BLaER1 treated with 17β-estradiol and CSF1 and Interleukin-3, amounts not matched to agents 10 nM and 100 nM (cell line): ENCODE measurements at regions not wholly inside any gene's neighbourhood (a gene's known extent, or its start where the extent isn't known, plus 50 kb on each side); places are given as distances from the start of the nearest gene placed in this dataset.

ENCODE experiments used
- H3K27ac ChIP-seq, 11 experiments: shearing (Covaris generic); formaldehyde crosslinking; 2 replicates each; pipeline ENCODE4 v1.8.1; 2022
- H3K27me3 ChIP-seq, 11 experiments: shearing (Covaris generic); formaldehyde crosslinking; 2 replicates each; pipeline ENCODE4 v1.8.1; 2022
- H3K36me3 ChIP-seq, 11 experiments: shearing (Covaris generic); formaldehyde crosslinking; 2 replicates each; pipeline ENCODE4 v1.8.1; 2022
- H3K4me1 ChIP-seq, 10 experiments: shearing (Covaris generic); formaldehyde crosslinking; 2 replicates each; pipeline ENCODE4 v1.8.1; 2022
- H3K4me2 ChIP-seq, 11 experiments: shearing (Covaris generic); formaldehyde crosslinking; 2 replicates each; pipeline ENCODE4 v1.8.1; 2022
- H3K4me3 ChIP-seq, 10 experiments: shearing (Covaris generic); formaldehyde crosslinking; 2 replicates each; pipeline ENCODE4 v1.8.1; 2022
- H3K9ac ChIP-seq, 11 experiments: shearing (Covaris generic); formaldehyde crosslinking; 2 replicates each; pipeline ENCODE4 v1.8.1; 2022
- H3K9me3 ChIP-seq, 11 experiments: shearing (Covaris generic); formaldehyde crosslinking; replicated peaks in 1 of 11; 2 replicates each; pipeline ENCODE4 v1.8.1; 2022
- H4K20me1 ChIP-seq, 11 experiments: shearing (Covaris generic); formaldehyde crosslinking; 2 replicates each; pipeline ENCODE4 v1.8.1; 2022
- Cebpa-rat ChIP-seq, 11 experiments: shearing (Covaris generic); IDR thresholded peaks; 2 replicates each; pipeline ENCODE4 v1.8.1; 2022

DNA sequence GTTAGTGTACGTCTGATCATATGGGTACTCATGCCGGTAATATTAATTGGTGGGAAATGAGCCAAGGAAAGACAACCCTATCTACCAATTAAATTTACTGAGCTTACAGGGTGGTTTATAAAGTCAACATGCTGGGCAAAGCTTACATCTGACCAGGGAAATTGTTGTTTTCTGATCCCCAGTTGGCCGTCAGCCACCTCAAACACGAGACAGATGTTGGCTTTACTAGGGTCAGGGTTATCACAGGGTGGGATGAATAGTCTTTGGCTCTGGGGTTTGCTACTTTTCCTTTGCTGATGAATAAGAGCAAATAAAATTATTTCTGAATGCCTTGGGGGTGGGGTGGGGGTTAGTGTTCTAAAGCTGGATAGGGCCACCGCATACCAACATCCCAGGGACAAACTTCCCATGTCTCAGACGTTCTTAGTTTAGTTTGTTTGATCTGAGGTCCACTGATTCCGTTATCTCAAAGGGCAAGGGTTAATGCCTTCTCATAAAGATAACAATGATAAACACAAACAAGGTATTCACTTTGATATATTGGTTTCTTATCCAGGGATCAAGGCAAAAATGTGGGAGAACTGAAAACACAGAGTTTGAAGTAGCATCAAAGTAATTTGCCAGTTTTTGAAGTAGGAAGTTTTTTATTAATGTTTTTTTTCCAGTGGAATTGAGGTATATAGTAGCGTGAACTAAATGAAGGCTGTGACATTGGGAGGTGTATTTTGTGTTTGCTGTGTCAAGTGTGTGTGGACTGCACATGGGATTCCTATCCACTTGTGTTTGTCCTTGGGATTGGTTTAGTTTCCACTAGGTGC lies 109.1 kb upstream of the RPS23 start:
- no peak for TF ChIP-seq Cebpa-rat (IDR thresholded peaks at IDR 0.05)
- Histone ChIP-seq H3K4me1 (peaks cover 0 to 11% (median 0%) of the 10 kb centered on the region in 10 experiments; a peak in 7 of 20 replicates), H3K9ac (no peak overlapping the region), H3K4me2 (no peak overlapping the region), H3K27ac (no peak overlapping the region), H3K36me3 (no peaks in the 10 kb centered on the region), H4K20me1 (no peaks in the 10 kb centered on the region), H3K4me3 (no peak overlapping the region), H3K9me3 (no peaks in the 10 kb centered on the region; a peak in 1 of 22 replicates), H3K27me3 (no peaks in the 10 kb centered on the region)

DNA sequence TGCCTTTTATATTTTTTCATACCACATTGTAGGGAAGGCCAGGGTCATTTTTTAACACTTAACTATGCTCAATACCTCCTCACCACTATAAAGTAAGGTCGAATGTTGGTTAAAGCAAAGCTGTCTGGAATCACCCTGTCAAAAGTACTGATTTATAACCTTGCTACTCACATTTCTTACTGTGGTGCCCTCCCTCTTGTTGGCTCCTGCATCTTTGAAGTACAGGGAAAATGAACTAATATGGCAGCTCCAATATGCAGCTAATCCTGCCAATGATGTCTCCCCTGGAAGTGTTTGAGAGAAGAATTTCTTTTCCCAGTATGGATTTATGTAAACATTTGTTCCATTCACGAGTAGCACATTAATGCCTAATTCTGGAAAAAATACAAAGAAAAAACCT lies 108.4 kb upstream of the RPS23 start:
- Histone ChIP-seq H3K36me3 (no peaks in the 10 kb centered on the region), H3K4me1 (peaks cover 0 to 11% (median 0%) of the 10 kb centered on the region in 10 experiments; a peak in 7 of 20 replicates), H3K27ac (no peak overlapping the region), H3K27me3 (no peaks in the 10 kb centered on the region), H3K9me3 (no peaks in the 10 kb centered on the region; a peak in 1 of 22 replicates), H3K9ac (no peak overlapping the region), H3K4me3 (no peak overlapping the region), H3K4me2 (no peak overlapping the region), H4K20me1 (no peaks in the 10 kb centered on the region)
- no peak for TF ChIP-seq Cebpa-rat (IDR thresholded peaks at IDR 0.05)

DNA sequence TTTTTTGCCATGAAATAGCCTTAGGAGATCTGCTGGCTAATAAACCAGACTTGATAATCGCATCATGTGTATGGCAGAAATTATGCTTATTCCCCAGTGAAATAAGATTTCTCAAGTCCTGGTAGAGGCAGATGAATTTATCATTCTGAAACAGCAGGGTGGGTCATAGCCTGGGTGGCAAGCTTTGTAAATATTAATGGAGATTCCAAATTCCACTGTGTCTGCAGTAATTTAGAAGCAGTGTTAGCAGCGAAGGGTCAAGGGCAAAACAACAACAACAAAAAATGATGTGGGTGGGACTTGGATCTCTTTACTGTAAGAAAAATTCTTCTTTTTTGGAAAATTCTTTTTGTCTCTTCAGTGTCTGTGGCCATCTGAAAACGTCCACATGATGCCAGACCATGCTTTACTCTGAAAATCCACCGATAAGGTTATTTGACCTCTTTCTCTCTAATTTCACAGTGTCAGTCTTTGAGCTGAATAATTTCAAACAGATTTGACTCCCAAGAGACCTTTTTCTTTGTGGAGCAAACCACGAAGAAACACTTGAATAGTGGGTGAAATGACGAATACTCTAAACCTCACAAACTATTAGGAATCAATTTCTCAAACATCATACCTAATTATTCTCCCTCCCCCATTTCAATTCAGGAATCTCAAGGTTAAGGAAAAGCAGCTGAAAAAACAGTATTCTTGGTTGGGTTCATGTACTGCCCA lies 106.0 kb upstream of the RPS23 start:
- H3K9me3 ChIP-seq: peaks cover 6 to 9% (median 8%) of the 10 kb centered on the region in 11 experiments; a peak in 19 of 22 replicates
- H3K27me3 ChIP-seq: no peaks in the 10 kb centered on the region
- no peak overlapping the region for H3K4me3 ChIP-seq
- no peaks in the 10 kb centered on the region for H3K36me3 ChIP-seq
- no peak overlapping the region for H3K4me2 ChIP-seq
- peaks cover 0 to 7% (median 0%) of the 10 kb centered on the region in 10 experiments; a peak in 7 of 20 replicates for H3K4me1 ChIP-seq
- no peaks in the 10 kb centered on the region for H4K20me1 ChIP-seq
- no peak for TF ChIP-seq Cebpa-rat (IDR thresholded peaks at IDR 0.05)
- H3K27ac ChIP-seq: no peak overlapping the region
- H3K9ac ChIP-seq: no peak overlapping the region

DNA sequence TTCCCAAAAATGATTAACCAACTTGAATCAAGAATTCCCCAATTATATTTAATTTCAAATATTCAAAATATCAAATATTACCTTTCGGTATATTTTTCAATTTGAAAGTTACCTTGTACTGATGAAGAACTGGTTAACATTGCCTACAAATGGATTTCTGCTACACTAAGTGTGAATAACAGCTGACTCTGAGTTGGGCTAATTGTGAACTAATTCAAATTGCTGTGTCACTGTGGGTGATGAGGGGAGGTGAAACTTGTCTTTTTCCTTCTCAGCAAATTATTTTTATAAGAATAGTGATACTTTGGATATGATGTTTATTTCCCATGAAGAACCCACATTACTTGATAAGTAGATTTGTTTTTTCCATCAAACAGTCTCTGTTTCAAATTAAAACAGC lies 103.4 kb upstream of the RPS23 start:
- no peak overlapping the region for H3K27ac ChIP-seq
- H3K27me3 ChIP-seq: no peaks in the 10 kb centered on the region
- H3K4me3 ChIP-seq: no peak overlapping the region
- peaks cover 6 to 17% (median 13%) of the 10 kb centered on the region in 11 experiments; a peak in 19 of 22 replicates for H3K9me3 ChIP-seq
- H4K20me1 ChIP-seq: no peaks in the 10 kb centered on the region
- no peaks in the 10 kb centered on the region for H3K36me3 ChIP-seq
- H3K4me1 ChIP-seq: no peaks in the 10 kb centered on the region
- no peak overlapping the region for H3K9ac ChIP-seq
- TF ChIP-seq Cebpa-rat (IDR thresholded peaks at IDR 0.05): no peak
- no peak overlapping the region for H3K4me2 ChIP-seq

DNA sequence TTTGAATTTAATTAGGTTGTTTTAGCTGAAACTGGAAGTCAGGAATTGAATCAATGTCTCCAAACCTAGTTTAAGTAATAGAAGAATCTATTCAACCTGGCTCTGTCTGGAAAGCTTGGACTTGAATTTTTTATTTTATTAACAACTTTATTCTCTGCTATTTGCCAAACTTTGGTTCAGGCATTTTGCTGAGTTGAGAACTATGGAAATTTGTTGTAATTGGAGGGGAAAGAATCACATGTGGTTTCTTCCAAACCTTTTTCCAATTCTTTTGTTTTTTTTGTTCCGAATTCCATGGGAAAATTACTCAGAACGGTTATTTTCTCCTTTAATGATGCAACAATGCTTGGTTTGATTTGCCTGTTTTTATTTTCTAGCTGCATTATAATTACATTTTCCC lies 98.2 kb upstream of the RPS23 start:
- no peaks in the 10 kb centered on the region for H3K4me1 ChIP-seq
- H3K9ac ChIP-seq: no peak overlapping the region
- H4K20me1 ChIP-seq: no peaks in the 10 kb centered on the region
- no peaks in the 10 kb centered on the region for H3K27me3 ChIP-seq
- H3K27ac ChIP-seq: no peak overlapping the region
- no peak overlapping the region for H3K4me3 ChIP-seq
- no peaks in the 10 kb centered on the region for H3K36me3 ChIP-seq
- no peak for TF ChIP-seq Cebpa-rat (IDR thresholded peaks at IDR 0.05)
- H3K4me2 ChIP-seq: no peak overlapping the region
- peaks cover 6 to 17% (median 13%) of the 10 kb centered on the region in 11 experiments; a peak in 19 of 22 replicates for H3K9me3 ChIP-seq

DNA sequence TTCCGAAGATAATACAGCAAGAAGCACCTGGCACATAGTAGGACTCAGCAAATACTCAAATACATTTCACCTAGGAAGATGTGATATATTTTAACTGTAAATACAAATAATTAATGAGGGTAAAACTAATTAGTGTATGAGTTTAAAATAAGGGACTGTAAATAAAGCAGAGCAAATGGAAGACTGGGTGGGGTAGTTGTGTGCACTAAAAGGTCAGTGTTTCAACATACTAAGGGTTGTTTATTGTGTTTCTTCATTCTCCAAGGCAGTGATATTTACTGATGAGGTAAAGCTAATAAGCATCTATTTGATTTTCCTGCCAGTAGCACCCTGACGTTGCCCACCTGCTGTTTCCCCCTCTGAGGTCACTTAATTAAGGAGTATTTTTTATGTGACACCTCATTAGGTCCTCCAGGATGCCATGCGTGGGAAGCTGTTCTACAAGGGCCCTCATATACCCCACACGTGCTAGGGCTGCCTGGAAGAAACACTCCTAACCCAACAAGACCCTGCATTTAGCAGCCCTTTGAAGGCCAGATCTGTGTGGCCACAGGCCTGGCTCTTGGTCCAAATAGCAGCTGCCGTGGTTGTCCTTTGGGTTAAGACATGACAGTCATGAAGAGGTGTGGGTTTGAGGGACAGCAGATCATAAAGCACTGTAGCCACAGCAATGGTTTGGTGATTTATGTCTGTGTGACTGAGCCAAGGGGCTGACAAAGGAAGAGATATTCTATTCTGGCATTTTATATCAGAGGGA lies 97.5 kb upstream of the RPS23 start:
- H3K36me3 ChIP-seq: no peaks in the 10 kb centered on the region
- H3K27ac ChIP-seq: no peak overlapping the region
- H3K4me2 ChIP-seq: no peak overlapping the region
- H3K27me3 ChIP-seq: no peaks in the 10 kb centered on the region
- H3K9ac ChIP-seq: no peak overlapping the region
- no peak for TF ChIP-seq Cebpa-rat (IDR thresholded peaks at IDR 0.05)
- H3K9me3 ChIP-seq: peaks cover 6 to 17% (median 13%) of the 10 kb centered on the region in 11 experiments; a peak in 19 of 22 replicates
- no peaks in the 10 kb centered on the region for H4K20me1 ChIP-seq
- H3K4me1 ChIP-seq: no peaks in the 10 kb centered on the region
- no peak overlapping the region for H3K4me3 ChIP-seq

DNA sequence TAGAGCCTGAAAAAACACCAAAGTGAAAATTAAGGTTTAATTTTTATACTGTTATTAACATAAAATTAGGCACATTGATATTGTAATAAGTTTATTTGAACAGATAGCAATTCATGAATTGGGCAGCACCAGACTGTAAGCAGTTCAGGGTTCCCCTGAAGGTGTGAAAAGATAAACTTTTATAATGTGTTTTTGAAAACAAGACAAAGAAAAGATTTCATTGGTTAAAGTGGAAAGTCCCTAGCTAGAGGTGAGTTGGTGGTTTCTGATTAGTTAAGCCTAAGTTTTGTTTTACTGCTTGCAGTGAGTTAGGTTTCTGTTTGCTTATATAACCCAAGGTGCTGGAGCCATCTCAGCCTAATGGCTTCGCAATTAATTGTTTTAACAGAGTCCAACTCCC lies 96.5 kb upstream of the RPS23 start:
- Histone ChIP-seq H3K9ac (no peak overlapping the region), H4K20me1 (no peaks in the 10 kb centered on the region), H3K4me2 (no peak overlapping the region), H3K4me3 (no peak overlapping the region), H3K27me3 (no peaks in the 10 kb centered on the region), H3K9me3 (peaks cover 3 to 14% (median 9%) of the 10 kb centered on the region in 11 experiments; a peak in 19 of 22 replicates), H3K27ac (no peak overlapping the region), H3K4me1 (no peaks in the 10 kb centered on the region), H3K36me3 (no peaks in the 10 kb centered on the region)
- no peak for TF ChIP-seq Cebpa-rat (IDR thresholded peaks at IDR 0.05)

DNA sequence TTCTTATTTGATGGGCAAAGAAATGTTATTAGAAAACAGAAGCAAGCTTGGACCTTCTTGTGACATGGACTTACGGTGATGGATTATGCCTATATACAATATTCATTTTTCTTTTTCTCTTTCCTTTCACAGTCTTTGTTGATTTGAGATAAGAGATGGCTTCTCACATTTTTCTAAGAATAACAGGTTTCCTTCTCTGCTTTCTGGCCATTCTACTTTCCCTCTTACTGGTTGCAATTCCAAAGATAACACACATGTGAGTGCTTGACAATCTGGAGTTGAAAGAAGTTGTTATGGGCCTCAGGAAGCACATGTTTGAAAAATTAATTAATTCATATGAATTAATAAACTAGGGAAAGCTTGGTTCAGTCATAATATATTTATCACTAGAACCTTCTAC lies 89.8 kb upstream of the RPS23 start:
- H3K4me3 ChIP-seq: no peak overlapping the region
- H3K36me3 ChIP-seq: no peaks in the 10 kb centered on the region
- H3K27me3 ChIP-seq: no peaks in the 10 kb centered on the region
- H3K4me2 ChIP-seq: no peak overlapping the region
- no peak overlapping the region for H3K27ac ChIP-seq
- no peak for TF ChIP-seq Cebpa-rat (IDR thresholded peaks at IDR 0.05)
- H3K9ac ChIP-seq: no peak overlapping the region
- peaks cover 0 to 8% (median 2%) of the 10 kb centered on the region in 10 experiments; a peak in 7 of 20 replicates for H3K4me1 ChIP-seq
- H4K20me1 ChIP-seq: no peaks in the 10 kb centered on the region
- H3K9me3 ChIP-seq: 0 out of 22 replicates have a peak, but pooled peaks cover 0 to 3% (median 0%) of the 10 kb centered on the region in 11 experiments

DNA sequence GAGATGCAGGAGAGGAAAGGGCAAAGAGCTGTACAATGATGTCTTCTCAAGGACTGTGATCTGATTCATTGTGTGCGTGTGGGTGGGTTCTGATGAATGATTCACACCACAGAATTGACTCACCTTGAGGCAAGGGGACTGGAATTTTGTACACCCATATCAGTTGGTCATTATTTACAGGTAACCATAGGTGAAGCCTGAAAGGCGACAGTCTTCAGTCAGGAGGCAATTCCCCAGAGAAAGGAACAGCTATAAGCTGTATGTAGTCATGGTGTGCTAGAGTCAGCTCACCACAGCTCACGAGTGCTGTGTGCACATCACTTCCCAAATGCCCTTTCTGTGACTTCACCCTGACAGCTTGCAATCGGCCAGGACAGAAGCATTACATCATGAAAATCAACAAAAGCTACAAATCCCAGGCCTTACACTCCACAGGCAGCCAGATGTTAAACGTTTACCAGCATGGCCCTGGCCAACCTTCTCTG lies 87.6 kb upstream of the RPS23 start:
- Histone ChIP-seq H4K20me1 (no peaks in the 10 kb centered on the region), H3K27ac (no peak overlapping the region), H3K9me3 (no peaks in the 10 kb centered on the region), H3K9ac (no peak overlapping the region), H3K36me3 (no peaks in the 10 kb centered on the region), H3K4me3 (no peak overlapping the region), H3K27me3 (no peaks in the 10 kb centered on the region), H3K4me1 (peaks cover 5 to 28% (median 22%) of the 10 kb centered on the region in 10 experiments; a peak in 19 of 20 replicates), H3K4me2 (no peak overlapping the region)
- TF ChIP-seq Cebpa-rat (IDR thresholded peaks at IDR 0.05): no peak
